Ovary (tissue), 3 donors: ENCODE measurements at regions not wholly inside any gene's neighbourhood (a gene's known extent, or its start where the extent isn't known, plus 50 kb on each side); places are given as distances from the start of the nearest gene placed in this dataset.

Source experiments
- EP300 ChIP-seq: sonication (generic); formaldehyde crosslinking; IDR thresholded peaks from one replicate; pipeline ENCODE4 v1.6.1; 2017; ENCODE audit warnings: antibody characterized with exemption
- POLR2A ChIP-seq: fragments of 450-650 bp; IDR thresholded peaks from one replicate; pipeline ENCODE4 v1.6.1; 2017; ENCODE audit warnings: antibody characterized with exemption, mild to moderate bottlenecking, moderate library complexity
- TF ChIP-seq, protein P1 (sequence below), 3 donors: fragments of 450-650 bp in 2 of 3; fragments of 200-600 bp in 1 of 3; IDR thresholded peaks; one replicate each; pipeline versions ENCODE4 v1.5.1 to v1.8.0; 2016 to 2022; ENCODE audit warnings: antibody characterized with exemption in 3 of 3, mild to moderate bottlenecking in 1 of 3
- donor health status: DM: no; HTN: no; CAD: no.

DNA sequence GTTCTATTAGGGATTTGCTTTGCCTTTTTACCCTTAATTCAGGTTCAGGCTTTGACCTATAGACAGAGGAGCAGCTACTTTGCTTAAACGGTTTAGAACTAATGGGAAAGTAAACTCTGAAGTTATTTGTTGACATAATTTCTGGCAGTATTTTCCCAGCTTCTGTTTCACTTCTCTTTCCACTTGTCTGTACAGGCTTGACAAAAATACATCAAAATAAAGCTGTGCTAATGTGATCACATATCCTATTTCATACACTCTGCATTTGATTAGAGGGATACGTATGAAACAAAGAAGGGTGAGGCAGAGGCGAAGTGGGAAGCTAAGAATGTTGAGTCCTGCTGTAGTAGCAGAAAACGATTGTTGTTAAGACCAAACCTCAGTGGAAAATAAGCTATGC lies 389.1 kb upstream of the RARB start:
- TF ChIP-seq, protein P1, sequence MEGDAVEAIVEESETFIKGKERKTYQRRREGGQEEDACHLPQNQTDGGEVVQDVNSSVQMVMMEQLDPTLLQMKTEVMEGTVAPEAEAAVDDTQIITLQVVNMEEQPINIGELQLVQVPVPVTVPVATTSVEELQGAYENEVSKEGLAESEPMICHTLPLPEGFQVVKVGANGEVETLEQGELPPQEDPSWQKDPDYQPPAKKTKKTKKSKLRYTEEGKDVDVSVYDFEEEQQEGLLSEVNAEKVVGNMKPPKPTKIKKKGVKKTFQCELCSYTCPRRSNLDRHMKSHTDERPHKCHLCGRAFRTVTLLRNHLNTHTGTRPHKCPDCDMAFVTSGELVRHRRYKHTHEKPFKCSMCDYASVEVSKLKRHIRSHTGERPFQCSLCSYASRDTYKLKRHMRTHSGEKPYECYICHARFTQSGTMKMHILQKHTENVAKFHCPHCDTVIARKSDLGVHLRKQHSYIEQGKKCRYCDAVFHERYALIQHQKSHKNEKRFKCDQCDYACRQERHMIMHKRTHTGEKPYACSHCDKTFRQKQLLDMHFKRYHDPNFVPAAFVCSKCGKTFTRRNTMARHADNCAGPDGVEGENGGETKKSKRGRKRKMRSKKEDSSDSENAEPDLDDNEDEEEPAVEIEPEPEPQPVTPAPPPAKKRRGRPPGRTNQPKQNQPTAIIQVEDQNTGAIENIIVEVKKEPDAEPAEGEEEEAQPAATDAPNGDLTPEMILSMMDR (IDR thresholded peaks at IDR 0.05): no peak
- TF ChIP-seq EP300: no peak
- no peak for TF ChIP-seq POLR2A
